Neuronal stem cell (in vitro differentiated cells): ENCODE measurements at regions not wholly inside any gene's neighbourhood (a gene's known extent, or its start where the extent isn't known, plus 50 kb on each side); places are given as distances from the start of the nearest gene placed in this dataset.

Experiments used
- DNase-seq: peaks from one replicate; pipeline ENCODE4 v3.0.0-alpha.2; 2013; ENCODE audit warnings: low spot score
- H2AFZ ChIP-seq: one replicate; pipeline ENCODE4 v1.6.1; 2013; ENCODE audit warnings: mild to moderate bottlenecking, low read length, inconsistent platforms
- H2AK5ac ChIP-seq: 2 replicates; pipeline ENCODE4 v1.6.1; 2013; ENCODE audit warnings: low read depth, mild to moderate bottlenecking, inconsistent platforms, low read length, moderate library complexity, mixed read lengths
- H2BK120ac ChIP-seq: 2 replicates; pipeline ENCODE4 v1.6.1; 2013; ENCODE audit warnings: low read depth, mild to moderate bottlenecking, inconsistent platforms, low read length, moderate library complexity, mixed read lengths
- H2BK12ac ChIP-seq: one replicate; pipeline ENCODE4 v1.6.1; 2013; ENCODE audit warnings: low read length, inconsistent platforms
- H2BK15ac ChIP-seq: 2 replicates; pipeline ENCODE4 v1.6.1; 2013; ENCODE audit warnings: mild to moderate bottlenecking, low read length, inconsistent platforms, mixed read lengths
- H2BK5ac ChIP-seq: one replicate; pipeline ENCODE4 v1.6.1; 2013; ENCODE audit warnings: inconsistent platforms, mild to moderate bottlenecking, low read length, moderate library complexity
- H3K14ac ChIP-seq: one replicate; pipeline ENCODE4 v1.6.1; 2013; ENCODE audit warnings: low read length, inconsistent platforms
- H3K18ac ChIP-seq: 2 replicates; pipeline ENCODE4 v1.6.1; 2013; ENCODE audit warnings: low read length, inconsistent platforms
- H3K23ac ChIP-seq: 2 replicates; pipeline ENCODE4 v1.6.1; 2013; ENCODE audit warnings: low read depth, mild to moderate bottlenecking, mixed read lengths, low read length, inconsistent platforms; ENCODE audit not compliant: poor library complexity
- H3K27ac ChIP-seq: replicated peaks from 3 replicates; pipeline ENCODE4 v1.5.1; 2013; ENCODE audit warnings: low read length, inconsistent platforms
- H3K27me3 ChIP-seq, 3 experiments: 2 replicates each; pipeline ENCODE4 v1.6.1; 2013; ENCODE audit warnings: low read length in 3 of 3, mild to moderate bottlenecking in 2 of 3, inconsistent platforms in 1 of 3, low read depth in 1 of 3, mixed read lengths in 1 of 3, moderate library complexity in 1 of 3; ENCODE audit not compliant: control insufficient read depth in 3 of 3, insufficient read depth in 3 of 3
- H3K36me3 ChIP-seq, 2 donors: replicated peaks in 1 of 2; 2 replicates each; pipeline ENCODE4 v1.6.1; 2013; ENCODE audit warnings: low read length in 2 of 2; ENCODE audit not compliant: control insufficient read depth in 2 of 2, insufficient read depth in 2 of 2
- H3K4ac ChIP-seq: 2 replicates; pipeline ENCODE4 v1.6.1; 2013; ENCODE audit warnings: inconsistent platforms, mild to moderate bottlenecking, low read length, moderate library complexity
- H3K4me1 ChIP-seq, 2 donors: 1 replicate in 1 of 2; 2 replicates in 1 of 2; pipeline ENCODE4 v1.6.1; 2013; ENCODE audit warnings: low read length in 2 of 2, low read depth in 1 of 2; ENCODE audit not compliant: control insufficient read depth in 2 of 2, insufficient read depth in 1 of 2
- H3K4me2 ChIP-seq: one replicate; pipeline ENCODE4 v1.6.1; 2013; ENCODE audit warnings: mild to moderate bottlenecking, low read length, inconsistent platforms; ENCODE audit not compliant: insufficient read depth, poor library complexity, severe bottlenecking
- H3K4me3 ChIP-seq, 2 donors: 2 replicates each; pipeline ENCODE4 v1.5.1; 2013; ENCODE audit warnings: low read length in 2 of 2, mild to moderate bottlenecking in 2 of 2, inconsistent platforms in 1 of 2, moderate library complexity in 1 of 2
- H3K79me1 ChIP-seq: one replicate; pipeline ENCODE4 v1.6.1; 2013; ENCODE audit warnings: low read depth, mild to moderate bottlenecking, inconsistent platforms, low read length, moderate library complexity
- H3K9ac ChIP-seq: one replicate; pipeline ENCODE4 v1.6.1; 2013; ENCODE audit warnings: mild to moderate bottlenecking, low read depth, low read length, inconsistent platforms; ENCODE audit not compliant: poor library complexity
- H3K9me3 ChIP-seq, 2 donors: replicated peaks in 1 of 2; 2 replicates each; pipeline versions ENCODE3 to v1.6.1; 2013; ENCODE audit warnings: low read length in 2 of 2, mild to moderate bottlenecking in 2 of 2, inconsistent platforms in 1 of 2, low read depth in 1 of 2, mixed read lengths in 1 of 2, moderate library complexity in 1 of 2; ENCODE audit not compliant: control insufficient read depth in 2 of 2, insufficient read depth in 1 of 2
- H4K8ac ChIP-seq: one replicate; pipeline ENCODE4 v1.6.1; 2013; ENCODE audit warnings: low read depth, mild to moderate bottlenecking, inconsistent platforms, low read length, moderate library complexity
- H4K91ac ChIP-seq: one replicate; pipeline ENCODE4 v1.6.1; 2013; ENCODE audit warnings: low read length, low read depth, mild to moderate bottlenecking, inconsistent platforms; ENCODE audit not compliant: poor library complexity
- WGBS, 2 donors: extraction: QIAGEN DNeasy Blood & Tissue Kit; methylation state at CpG; one replicate each; pipeline ENCODE4 v1.1.7; 2013; ENCODE audit warnings: missing lambda C conversion rate in 2 of 2, mixed read lengths in 1 of 2; ENCODE audit not compliant: insufficient read length in 2 of 2, insufficient replicate concordance in 1 of 2; ENCODE audit errors: extremely low coverage in 2 of 2; 5-methylcytosine and 5-hydroxymethylcytosine counted together

GRCh38 chr5:96195123-96195522 is 233.5 kb upstream of the ELL2 start:
- no peak for DNase-seq
- Histone ChIP-seq H2BK15ac (no peak overlapping the region), H4K8ac (no peak overlapping the region), H3K4me3 (no peak overlapping the region), H4K91ac (no peak overlapping the region), H3K9me3 (no peaks in the 10 kb centered on the region), H3K4me2 (no peak overlapping the region), H2AK5ac (no peak overlapping the region), H2BK120ac (no peak overlapping the region), H3K36me3 (no peaks in the 10 kb centered on the region), H2BK12ac (no peak overlapping the region), H3K18ac (no peak overlapping the region), H3K9ac (no peak overlapping the region), H2AFZ (peak overlapping the region; percentile 3), H3K4me1 (peaks cover 0 to 2% of the 10 kb centered on the region in 2 donors), H2BK5ac (no peak overlapping the region), H3K79me1 (no peaks in the 10 kb centered on the region), H3K4ac (no peak overlapping the region), H3K23ac (no peak overlapping the region), H3K14ac (no peak overlapping the region), H3K27ac (no peak overlapping the region), H3K27me3 (no peaks in the 10 kb centered on the region)
- no CpG with 5 or more reads among the region's 1 CpG for WGBS, 2 donors

DNA sequence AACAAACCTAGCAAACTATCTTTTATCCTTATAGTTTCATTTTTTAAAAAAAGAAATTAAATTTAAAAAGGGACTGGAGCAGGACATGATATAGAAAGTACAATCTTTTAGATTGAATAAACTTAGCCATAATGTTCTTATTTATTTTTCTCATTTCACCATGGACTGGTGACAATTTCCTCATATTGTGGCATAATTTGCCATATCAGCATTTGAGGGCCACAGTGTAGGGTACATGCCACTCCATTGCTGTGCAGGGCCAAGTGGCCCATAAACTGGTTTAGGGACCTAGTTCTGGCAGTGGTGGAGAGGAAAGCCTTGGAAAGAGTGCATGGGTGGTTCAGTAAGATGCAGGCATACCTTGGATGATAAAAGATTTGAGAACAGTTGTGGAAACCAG is 232.9 kb upstream of the ELL2 start:
- H3K4ac ChIP-seq, result no peak overlapping the region
- H3K27ac ChIP-seq, result no peak overlapping the region
- H3K79me1 ChIP-seq, result no peaks in the 10 kb centered on the region
- H3K4me3 ChIP-seq, result no peak overlapping the region
- no peak overlapping the region for H2AFZ ChIP-seq
- no peak overlapping the region for H2BK15ac ChIP-seq
- H3K4me1 ChIP-seq, result peaks cover 0 to 2% of the 10 kb centered on the region in 2 donors
- H3K27me3 ChIP-seq, result no peaks in the 10 kb centered on the region
- no peak overlapping the region for H2BK12ac ChIP-seq
- no peaks in the 10 kb centered on the region for H3K9me3 ChIP-seq
- no peak overlapping the region for H3K14ac ChIP-seq
- H2BK120ac ChIP-seq, result no peak overlapping the region
- H2BK5ac ChIP-seq, result no peak overlapping the region
- no peak for DNase-seq
- H3K18ac ChIP-seq, result no peak overlapping the region
- H2AK5ac ChIP-seq, result no peak overlapping the region
- no peaks in the 10 kb centered on the region for H3K36me3 ChIP-seq
- no peak overlapping the region for H4K91ac ChIP-seq
- H3K23ac ChIP-seq, result no peak overlapping the region
- H3K9ac ChIP-seq, result no peak overlapping the region
- no peak overlapping the region for H3K4me2 ChIP-seq
- H4K8ac ChIP-seq, result no peak overlapping the region

GRCh38 chr5:96193946-96194345 is 232.3 kb upstream of the ELL2 start:
- Histone ChIP-seq H2BK120ac (no peak overlapping the region), H2AK5ac (no peak overlapping the region), H2BK5ac (no peak overlapping the region), H3K27ac (no peak overlapping the region), H3K4ac (no peak overlapping the region), H4K8ac (no peak overlapping the region), H2BK15ac (no peak overlapping the region), H3K4me2 (no peak overlapping the region), H3K23ac (no peak overlapping the region), H3K4me1 (peaks cover 0 to 2% of the 10 kb centered on the region in 2 donors), H3K14ac (no peak overlapping the region), H3K4me3 (no peak overlapping the region), H3K9ac (no peak overlapping the region), H3K27me3 (no peaks in the 10 kb centered on the region), H4K91ac (no peak overlapping the region), H2AFZ (no peak overlapping the region), H3K18ac (no peak overlapping the region), H2BK12ac (no peak overlapping the region), H3K79me1 (no peaks in the 10 kb centered on the region), H3K9me3 (no peaks in the 10 kb centered on the region), H3K36me3 (no peaks in the 10 kb centered on the region)
- no peak for DNase-seq
- WGBS, 2 donors, result no CpG with 5 or more reads among the region's 2 CpGs

DNA sequence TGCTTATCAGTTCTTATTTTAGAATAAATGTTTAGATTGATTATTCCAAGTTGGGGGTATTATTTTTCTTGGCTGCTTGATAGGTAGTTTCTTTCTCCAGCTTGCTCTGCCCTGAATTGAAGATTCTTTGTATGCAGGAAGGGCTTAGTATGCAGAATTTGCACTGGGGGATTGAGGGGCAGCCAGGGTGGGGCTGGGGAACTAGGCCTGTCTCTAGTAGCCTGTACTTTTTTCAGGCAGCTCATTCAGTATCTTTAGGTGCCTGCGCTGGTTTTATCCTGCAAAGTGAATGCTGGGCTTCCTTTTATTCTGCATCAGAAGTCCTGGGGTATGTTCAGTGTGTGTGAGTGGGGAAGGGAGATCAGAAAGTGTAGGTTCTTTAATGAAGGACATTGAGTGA is 228.3 kb upstream of the ELL2 start:
- Histone ChIP-seq H2AK5ac (no peak overlapping the region), H2BK120ac (no peak overlapping the region), H3K4me3 (no peak overlapping the region), H3K27me3 (no peaks in the 10 kb centered on the region), H3K9me3 (no peaks in the 10 kb centered on the region), H3K27ac (no peak overlapping the region), H3K14ac (no peak overlapping the region), H3K4me2 (no peak overlapping the region), H3K9ac (no peak overlapping the region), H3K18ac (peak overlapping the region; percentile 76), H3K23ac (no peak overlapping the region), H2BK5ac (no peak overlapping the region), H4K91ac (no peak overlapping the region), H2AFZ (peak overlapping the region; percentile 71), H3K79me1 (no peaks in the 10 kb centered on the region), H3K4me1 (peaks cover 0 to 2% of the 10 kb centered on the region in 2 donors), H3K4ac (no peak overlapping the region), H3K36me3 (no peaks in the 10 kb centered on the region), H4K8ac (no peak overlapping the region), H2BK12ac (no peak overlapping the region), H2BK15ac (no peak overlapping the region)
- DNase-seq, result no peak
- WGBS, 2 donors, result no CpG with 5 or more reads among the region's 1 CpG
